H1 (cell line): ENCODE measurements at regions not wholly inside any gene's neighbourhood (a gene's known extent, or its start where the extent isn't known, plus 50 kb on each side); places are given as distances from the start of the nearest gene placed in this dataset.
A peak's percentile ranks its signal among the peaks of the same experiment; 100 is the strongest.

Experiments used
- GABPA ChIP-seq: IDR thresholded peaks from 2 replicates; pipeline ENCODE4 v1.6.1; 2011; ENCODE audit warnings: mild to moderate bottlenecking, low read length, moderate library complexity, borderline replicate concordance; ENCODE audit not compliant: insufficient read depth
- GTF2F1 ChIP-seq: IDR thresholded peaks from 2 replicates; pipeline ENCODE4 v1.6.1; 2012; ENCODE audit warnings: low read depth, low read length, improper control_type of control experiment, borderline replicate concordance
- KDM5A ChIP-seq: fragments of 200-600 bp; IDR thresholded peaks from 2 replicates; pipeline ENCODE4 v1.7.1; 2012; ENCODE audit warnings: mild to moderate bottlenecking, low read length, inconsistent platforms, mixed read lengths
- NANOG ChIP-seq: IDR thresholded peaks from 2 replicates; pipeline ENCODE4 v1.6.1; 2011; ENCODE audit warnings: low read length, low read depth, mild to moderate bottlenecking, inconsistent platforms; ENCODE audit not compliant: insufficient read depth, poor library complexity, severe bottlenecking
- NRF1 ChIP-seq: IDR thresholded peaks from 2 replicates; pipeline ENCODE4 v1.6.1; 2011; ENCODE audit warnings: mild to moderate bottlenecking, low read depth, low read length, improper control_type of control experiment
- POU5F1 ChIP-seq: IDR thresholded peaks from 2 replicates; pipeline ENCODE4 v1.6.1; 2011; ENCODE audit warnings: low read depth, mild to moderate bottlenecking, low read length, moderate library complexity
- SAP30 ChIP-seq: fragments of 300-600 bp; sonication (generic); IDR thresholded peaks from 2 replicates; pipeline ENCODE4 v1.7.1; 2012; ENCODE audit warnings: low read length, moderate library complexity, mild to moderate bottlenecking, inconsistent platforms; ENCODE audit not compliant: insufficient read depth, insufficient replicate concordance
- SIRT6 ChIP-seq: IDR thresholded peaks from one replicate; pipeline ENCODE4 v1.7.1; 2012; ENCODE audit warnings: low read length, inconsistent platforms
- SP2 ChIP-seq: IDR thresholded peaks from 2 replicates; pipeline ENCODE4 v1.6.1; 2012; ENCODE audit warnings: mild to moderate bottlenecking, low read length, inconsistent platforms
- SP4 ChIP-seq: IDR thresholded peaks from 2 replicates; pipeline ENCODE4 v1.6.1; 2012; ENCODE audit warnings: low read length, inconsistent platforms
- SRF ChIP-seq: IDR thresholded peaks from 2 replicates; pipeline ENCODE4 v1.6.1; 2011; ENCODE audit warnings: mild to moderate bottlenecking, low read depth, low read length, moderate library complexity
- TF ChIP-seq, protein P1 (sequence below): fragments of 300-600 bp; sonication (generic); IDR thresholded peaks from 2 replicates; pipeline ENCODE4 v1.7.1; 2012; ENCODE audit warnings: low read length, moderate library complexity, mild to moderate bottlenecking, inconsistent platforms; ENCODE audit not compliant: insufficient replicate concordance

DNA sequence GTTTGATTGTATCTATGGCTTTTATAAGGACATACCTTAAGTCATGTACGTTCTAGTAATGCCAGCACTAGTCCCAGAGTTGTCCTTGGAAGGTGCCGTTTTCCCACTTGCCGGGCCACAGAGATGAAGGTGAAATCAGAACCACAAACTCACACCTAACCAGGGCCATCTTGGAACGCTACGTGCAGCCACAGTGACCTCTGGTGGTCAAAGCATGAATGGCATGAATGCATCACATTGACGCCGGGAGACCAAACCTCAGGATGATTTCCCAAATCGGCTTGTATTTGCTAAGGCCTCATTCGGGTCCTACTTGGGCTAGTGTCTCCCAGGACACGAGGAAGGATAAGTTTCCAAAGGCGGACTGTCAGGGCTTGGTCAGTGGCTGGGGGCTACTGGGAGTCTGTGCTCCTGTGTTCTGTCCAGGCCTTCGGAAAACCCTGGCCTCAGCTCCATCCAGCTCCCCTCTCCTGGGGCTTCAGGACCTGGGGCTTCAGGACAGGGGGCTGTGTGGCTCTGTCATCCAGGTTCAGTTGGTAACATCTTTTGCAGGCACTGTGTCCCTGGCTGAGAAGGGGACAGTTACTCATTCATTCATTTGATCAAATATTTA, 260.5 kb downstream of the PRDM2 start (continued):
- TF ChIP-seq, protein P1, sequence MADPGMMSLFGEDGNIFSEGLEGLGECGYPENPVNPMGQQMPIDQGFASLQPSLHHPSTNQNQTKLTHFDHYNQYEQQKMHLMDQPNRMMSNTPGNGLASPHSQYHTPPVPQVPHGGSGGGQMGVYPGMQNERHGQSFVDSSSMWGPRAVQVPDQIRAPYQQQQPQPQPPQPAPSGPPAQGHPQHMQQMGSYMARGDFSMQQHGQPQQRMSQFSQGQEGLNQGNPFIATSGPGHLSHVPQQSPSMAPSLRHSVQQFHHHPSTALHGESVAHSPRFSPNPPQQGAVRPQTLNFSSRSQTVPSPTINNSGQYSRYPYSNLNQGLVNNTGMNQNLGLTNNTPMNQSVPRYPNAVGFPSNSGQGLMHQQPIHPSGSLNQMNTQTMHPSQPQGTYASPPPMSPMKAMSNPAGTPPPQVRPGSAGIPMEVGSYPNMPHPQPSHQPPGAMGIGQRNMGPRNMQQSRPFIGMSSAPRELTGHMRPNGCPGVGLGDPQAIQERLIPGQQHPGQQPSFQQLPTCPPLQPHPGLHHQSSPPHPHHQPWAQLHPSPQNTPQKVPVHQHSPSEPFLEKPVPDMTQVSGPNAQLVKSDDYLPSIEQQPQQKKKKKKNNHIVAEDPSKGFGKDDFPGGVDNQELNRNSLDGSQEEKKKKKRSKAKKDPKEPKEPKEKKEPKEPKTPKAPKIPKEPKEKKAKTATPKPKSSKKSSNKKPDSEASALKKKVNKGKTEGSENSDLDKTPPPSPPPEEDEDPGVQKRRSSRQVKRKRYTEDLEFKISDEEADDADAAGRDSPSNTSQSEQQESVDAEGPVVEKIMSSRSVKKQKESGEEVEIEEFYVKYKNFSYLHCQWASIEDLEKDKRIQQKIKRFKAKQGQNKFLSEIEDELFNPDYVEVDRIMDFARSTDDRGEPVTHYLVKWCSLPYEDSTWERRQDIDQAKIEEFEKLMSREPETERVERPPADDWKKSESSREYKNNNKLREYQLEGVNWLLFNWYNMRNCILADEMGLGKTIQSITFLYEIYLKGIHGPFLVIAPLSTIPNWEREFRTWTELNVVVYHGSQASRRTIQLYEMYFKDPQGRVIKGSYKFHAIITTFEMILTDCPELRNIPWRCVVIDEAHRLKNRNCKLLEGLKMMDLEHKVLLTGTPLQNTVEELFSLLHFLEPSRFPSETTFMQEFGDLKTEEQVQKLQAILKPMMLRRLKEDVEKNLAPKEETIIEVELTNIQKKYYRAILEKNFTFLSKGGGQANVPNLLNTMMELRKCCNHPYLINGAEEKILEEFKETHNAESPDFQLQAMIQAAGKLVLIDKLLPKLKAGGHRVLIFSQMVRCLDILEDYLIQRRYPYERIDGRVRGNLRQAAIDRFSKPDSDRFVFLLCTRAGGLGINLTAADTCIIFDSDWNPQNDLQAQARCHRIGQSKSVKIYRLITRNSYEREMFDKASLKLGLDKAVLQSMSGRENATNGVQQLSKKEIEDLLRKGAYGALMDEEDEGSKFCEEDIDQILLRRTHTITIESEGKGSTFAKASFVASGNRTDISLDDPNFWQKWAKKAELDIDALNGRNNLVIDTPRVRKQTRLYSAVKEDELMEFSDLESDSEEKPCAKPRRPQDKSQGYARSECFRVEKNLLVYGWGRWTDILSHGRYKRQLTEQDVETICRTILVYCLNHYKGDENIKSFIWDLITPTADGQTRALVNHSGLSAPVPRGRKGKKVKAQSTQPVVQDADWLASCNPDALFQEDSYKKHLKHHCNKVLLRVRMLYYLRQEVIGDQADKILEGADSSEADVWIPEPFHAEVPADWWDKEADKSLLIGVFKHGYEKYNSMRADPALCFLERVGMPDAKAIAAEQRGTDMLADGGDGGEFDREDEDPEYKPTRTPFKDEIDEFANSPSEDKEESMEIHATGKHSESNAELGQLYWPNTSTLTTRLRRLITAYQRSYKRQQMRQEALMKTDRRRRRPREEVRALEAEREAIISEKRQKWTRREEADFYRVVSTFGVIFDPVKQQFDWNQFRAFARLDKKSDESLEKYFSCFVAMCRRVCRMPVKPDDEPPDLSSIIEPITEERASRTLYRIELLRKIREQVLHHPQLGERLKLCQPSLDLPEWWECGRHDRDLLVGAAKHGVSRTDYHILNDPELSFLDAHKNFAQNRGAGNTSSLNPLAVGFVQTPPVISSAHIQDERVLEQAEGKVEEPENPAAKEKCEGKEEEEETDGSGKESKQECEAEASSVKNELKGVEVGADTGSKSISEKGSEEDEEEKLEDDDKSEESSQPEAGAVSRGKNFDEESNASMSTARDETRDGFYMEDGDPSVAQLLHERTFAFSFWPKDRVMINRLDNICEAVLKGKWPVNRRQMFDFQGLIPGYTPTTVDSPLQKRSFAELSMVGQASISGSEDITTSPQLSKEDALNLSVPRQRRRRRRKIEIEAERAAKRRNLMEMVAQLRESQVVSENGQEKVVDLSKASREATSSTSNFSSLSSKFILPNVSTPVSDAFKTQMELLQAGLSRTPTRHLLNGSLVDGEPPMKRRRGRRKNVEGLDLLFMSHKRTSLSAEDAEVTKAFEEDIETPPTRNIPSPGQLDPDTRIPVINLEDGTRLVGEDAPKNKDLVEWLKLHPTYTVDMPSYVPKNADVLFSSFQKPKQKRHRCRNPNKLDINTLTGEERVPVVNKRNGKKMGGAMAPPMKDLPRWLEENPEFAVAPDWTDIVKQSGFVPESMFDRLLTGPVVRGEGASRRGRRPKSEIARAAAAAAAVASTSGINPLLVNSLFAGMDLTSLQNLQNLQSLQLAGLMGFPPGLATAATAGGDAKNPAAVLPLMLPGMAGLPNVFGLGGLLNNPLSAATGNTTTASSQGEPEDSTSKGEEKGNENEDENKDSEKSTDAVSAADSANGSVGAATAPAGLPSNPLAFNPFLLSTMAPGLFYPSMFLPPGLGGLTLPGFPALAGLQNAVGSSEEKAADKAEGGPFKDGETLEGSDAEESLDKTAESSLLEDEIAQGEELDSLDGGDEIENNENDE: no peak
- peak; percentile 37; the same call in 1 of the 2 replicates for TF ChIP-seq GABPA
- no peak for TF ChIP-seq SRF
- TF ChIP-seq KDM5A: no peak
- TF ChIP-seq GTF2F1: no peak
- TF ChIP-seq SP4: no peak
- no peak for TF ChIP-seq POU5F1
- no peak for TF ChIP-seq SAP30
- no peak for TF ChIP-seq NRF1
- TF ChIP-seq NANOG: no peak
- TF ChIP-seq SIRT6: no peak
- TF ChIP-seq SP2: no peak
